ENCODE measurements at regions not wholly inside any gene's neighbourhood (a gene's known extent, or its start where the extent isn't known, plus 50 kb on each side); places are given as distances from the start of the nearest gene placed in this dataset.

DNA sequence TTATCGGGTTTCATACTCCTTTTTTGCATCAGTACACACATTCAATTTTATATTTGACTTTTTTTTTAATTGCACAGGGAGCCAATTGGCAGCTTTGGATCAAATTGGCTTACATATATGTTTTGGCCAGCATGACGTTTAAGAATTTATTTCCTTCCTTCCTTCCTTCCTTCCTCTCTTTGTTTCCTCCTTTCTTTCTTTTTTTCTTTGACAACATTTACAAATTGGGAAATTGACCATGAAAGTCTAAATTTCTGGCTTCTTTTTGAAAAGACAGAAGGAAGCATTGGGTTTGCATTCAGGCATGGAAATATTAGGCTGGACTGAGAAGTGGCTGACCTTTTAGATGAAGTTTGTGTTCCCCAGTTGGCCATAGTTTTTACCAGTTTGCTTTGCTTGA lies 103.4 kb upstream of the IGSF10 start:
- TF ChIP-seq, protein P1, sequence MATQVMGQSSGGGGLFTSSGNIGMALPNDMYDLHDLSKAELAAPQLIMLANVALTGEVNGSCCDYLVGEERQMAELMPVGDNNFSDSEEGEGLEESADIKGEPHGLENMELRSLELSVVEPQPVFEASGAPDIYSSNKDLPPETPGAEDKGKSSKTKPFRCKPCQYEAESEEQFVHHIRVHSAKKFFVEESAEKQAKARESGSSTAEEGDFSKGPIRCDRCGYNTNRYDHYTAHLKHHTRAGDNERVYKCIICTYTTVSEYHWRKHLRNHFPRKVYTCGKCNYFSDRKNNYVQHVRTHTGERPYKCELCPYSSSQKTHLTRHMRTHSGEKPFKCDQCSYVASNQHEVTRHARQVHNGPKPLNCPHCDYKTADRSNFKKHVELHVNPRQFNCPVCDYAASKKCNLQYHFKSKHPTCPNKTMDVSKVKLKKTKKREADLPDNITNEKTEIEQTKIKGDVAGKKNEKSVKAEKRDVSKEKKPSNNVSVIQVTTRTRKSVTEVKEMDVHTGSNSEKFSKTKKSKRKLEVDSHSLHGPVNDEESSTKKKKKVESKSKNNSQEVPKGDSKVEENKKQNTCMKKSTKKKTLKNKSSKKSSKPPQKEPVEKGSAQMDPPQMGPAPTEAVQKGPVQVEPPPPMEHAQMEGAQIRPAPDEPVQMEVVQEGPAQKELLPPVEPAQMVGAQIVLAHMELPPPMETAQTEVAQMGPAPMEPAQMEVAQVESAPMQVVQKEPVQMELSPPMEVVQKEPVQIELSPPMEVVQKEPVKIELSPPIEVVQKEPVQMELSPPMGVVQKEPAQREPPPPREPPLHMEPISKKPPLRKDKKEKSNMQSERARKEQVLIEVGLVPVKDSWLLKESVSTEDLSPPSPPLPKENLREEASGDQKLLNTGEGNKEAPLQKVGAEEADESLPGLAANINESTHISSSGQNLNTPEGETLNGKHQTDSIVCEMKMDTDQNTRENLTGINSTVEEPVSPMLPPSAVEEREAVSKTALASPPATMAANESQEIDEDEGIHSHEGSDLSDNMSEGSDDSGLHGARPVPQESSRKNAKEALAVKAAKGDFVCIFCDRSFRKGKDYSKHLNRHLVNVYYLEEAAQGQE (tag by site-specific recombination; IDR thresholded peaks at IDR 0.05): no peak
- TF ChIP-seq CTCF (tag by site-specific recombination; IDR thresholded peaks at IDR 0.05) (no peak), ZNF121 (tag by site-specific recombination; IDR thresholded peaks at IDR 0.05) (no peak), BCL11A (tag by site-specific recombination; IDR thresholded peaks at IDR 0.05; ENCODE audit: low read depth) (no peak), ZNF311 (tag by site-specific recombination; IDR thresholded peaks at IDR 0.05; ENCODE audit: borderline replicate concordance) (no peak), ZNF292 (tag by site-specific recombination; IDR thresholded peaks at IDR 0.05; ENCODE audit: borderline replicate concordance, low read depth) (no peak), TSHZ1 (tag by site-specific recombination; IDR thresholded peaks at IDR 0.05; ENCODE audit: borderline replicate concordance) (no peak), HOXD13 (CRISPR knock-in tag; IDR thresholded peaks at IDR 0.05; ENCODE audit: borderline replicate concordance) (no peak), TCF7L2 (IDR thresholded peaks at IDR 0.05; ENCODE audit: borderline replicate concordance, low read depth, low read length) (no peak), ZFP41 (tag by site-specific recombination; IDR thresholded peaks at IDR 0.05; ENCODE audit: borderline replicate concordance) (no peak), ZBTB20 (tag by site-specific recombination; IDR thresholded peaks at IDR 0.05) (no peak), ZNF266 (tag by site-specific recombination; IDR thresholded peaks at IDR 0.05; ENCODE audit: low read depth) (no peak), WT1 (tag by site-specific recombination; IDR thresholded peaks at IDR 0.05) (no peak)
- TF ChIP-seq, protein P2, sequence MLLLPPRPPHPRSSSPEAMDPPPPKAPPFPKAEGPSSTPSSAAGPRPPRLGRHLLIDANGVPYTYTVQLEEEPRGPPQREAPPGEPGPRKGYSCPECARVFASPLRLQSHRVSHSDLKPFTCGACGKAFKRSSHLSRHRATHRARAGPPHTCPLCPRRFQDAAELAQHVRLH (tag by site-specific recombination; IDR thresholded peaks at IDR 0.05): no peak
